Transverse colon (tissue), 4 donors: ENCODE measurements at regions not wholly inside any gene's neighbourhood (a gene's known extent, or its start where the extent isn't known, plus 50 kb on each side); places are given as distances from the start of the nearest gene placed in this dataset.

Source experiments
- DNase-seq: peaks from one replicate; pipeline ENCODE4 v3.0.0-alpha.2; 2019
- H3K27ac ChIP-seq, 4 donors: fragments of 200-600 bp; sonication (generic); 2 replicates each; pipeline ENCODE4 v1.5.1; 2016 to 2018; ENCODE audit warnings: inconsistent platforms in 4 of 4
- H3K27me3 ChIP-seq: fragments of 200-600 bp; sonication (generic); 2 replicates; pipeline ENCODE4 v1.5.1; 2017; ENCODE audit warnings: inconsistent platforms
- H3K36me3 ChIP-seq, 4 donors: fragments of 200-600 bp; sonication (generic); 2 replicates each; pipeline ENCODE4 v1.5.1; 2017 to 2019; ENCODE audit warnings: inconsistent platforms in 4 of 4
- H3K4me1 ChIP-seq, 4 donors: fragments of 200-600 bp; sonication (generic); 2 replicates each; pipeline ENCODE4 v1.5.1; 2017 to 2020; ENCODE audit warnings: inconsistent platforms in 4 of 4
- H3K4me3 ChIP-seq, 4 donors: fragments of 200-600 bp; sonication (generic); 1 replicate in 1 of 4; 2 replicates in 3 of 4; pipeline versions ENCODE4 v1.5.1 to v1.6.1; 2017 to 2019; ENCODE audit warnings: inconsistent platforms in 4 of 4
- H3K9me3 ChIP-seq, 2 donors: fragments of 200-600 bp; sonication (generic); 2 replicates each; pipeline ENCODE4 v1.5.1; 2017 to 2019; ENCODE audit warnings: inconsistent platforms in 2 of 2
- EP300 ChIP-seq: sonication (generic); formaldehyde crosslinking; IDR thresholded peaks from one replicate; pipeline ENCODE4 v1.6.1; 2017; ENCODE audit warnings: antibody characterized with exemption, low read depth
- POLR2A ChIP-seq: fragments of 450-650 bp; IDR thresholded peaks from one replicate; pipeline ENCODE4 v1.6.1; 2016; ENCODE audit warnings: antibody characterized with exemption, mild to moderate bottlenecking, moderate library complexity
- POLR2AphosphoS5 ChIP-seq, 3 donors: sonication (generic); formaldehyde crosslinking; IDR thresholded peaks; one replicate each; pipeline ENCODE4 v1.6.1; 2016; ENCODE audit warnings: antibody characterized with exemption in 3 of 3
- WGBS, 2 donors: methylation state at CpG; one replicate each; pipeline ENCODE4 v1.1.5; 2018; ENCODE audit warnings: low coverage in 1 of 2; 5-methylcytosine and 5-hydroxymethylcytosine counted together
- in situ Hi-C, 4 donors: fragments of 200-750 bp; cut with MboI; loops; one replicate each; pipeline versions ENCODE4 v1.15.0 to v1.15.1; 2017; ENCODE audit warnings: low sequenced_read_pairs in 3 of 4, low pct_ligation_motif_present in 1 of 4, low pct_unique_long_range_greater_than_20kb in 1 of 4
- intact Hi-C: fragments of 100-400 bp; cut with DNase I; formaldehyde crosslinking; loops from one replicate; pipeline ENCODE4 v1.15.1; 2023; ENCODE audit warnings: low total_unique reads
- TF ChIP-seq, protein P1 (sequence below), 5 experiments: fragments of 200-600 bp in 3 of 5; fragments of 450-650 bp in 2 of 5; sonication (generic) in 3 of 5; IDR thresholded peaks; 1 replicate in 2 of 5; 2 replicates in 3 of 5; pipeline ENCODE4 v1.5.1; 2016 to 2017; ENCODE audit warnings: antibody characterized with exemption in 5 of 5, inconsistent platforms in 3 of 5, mild to moderate bottlenecking in 2 of 5, moderate library complexity in 1 of 5

DNA sequence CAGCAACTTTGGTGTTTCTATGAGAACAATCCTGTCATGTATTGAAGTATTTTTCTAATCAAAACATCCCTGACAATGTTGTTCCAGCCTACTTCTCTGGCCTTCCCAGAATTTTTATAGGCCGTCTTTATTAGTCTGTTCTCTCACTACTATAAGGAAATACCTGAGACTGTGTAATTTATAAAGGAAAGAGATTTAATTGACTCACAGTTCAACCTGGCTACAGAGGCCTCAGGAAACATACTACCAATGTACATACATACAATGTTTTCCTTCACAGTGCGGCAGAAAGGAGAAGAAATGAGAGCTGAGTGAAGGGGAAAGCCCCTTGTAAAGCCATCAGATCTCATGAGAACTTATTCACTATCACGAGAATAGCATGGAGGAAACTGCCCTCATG, 484.7 kb upstream of the PODXL start:
- WGBS, 2 donors: 49 to 81% methylated on average over 3 of the region's 3 CpGs
- no peaks in the 10 kb centered on the region for H3K27me3 ChIP-seq
- DNase-seq: no peak

DNA sequence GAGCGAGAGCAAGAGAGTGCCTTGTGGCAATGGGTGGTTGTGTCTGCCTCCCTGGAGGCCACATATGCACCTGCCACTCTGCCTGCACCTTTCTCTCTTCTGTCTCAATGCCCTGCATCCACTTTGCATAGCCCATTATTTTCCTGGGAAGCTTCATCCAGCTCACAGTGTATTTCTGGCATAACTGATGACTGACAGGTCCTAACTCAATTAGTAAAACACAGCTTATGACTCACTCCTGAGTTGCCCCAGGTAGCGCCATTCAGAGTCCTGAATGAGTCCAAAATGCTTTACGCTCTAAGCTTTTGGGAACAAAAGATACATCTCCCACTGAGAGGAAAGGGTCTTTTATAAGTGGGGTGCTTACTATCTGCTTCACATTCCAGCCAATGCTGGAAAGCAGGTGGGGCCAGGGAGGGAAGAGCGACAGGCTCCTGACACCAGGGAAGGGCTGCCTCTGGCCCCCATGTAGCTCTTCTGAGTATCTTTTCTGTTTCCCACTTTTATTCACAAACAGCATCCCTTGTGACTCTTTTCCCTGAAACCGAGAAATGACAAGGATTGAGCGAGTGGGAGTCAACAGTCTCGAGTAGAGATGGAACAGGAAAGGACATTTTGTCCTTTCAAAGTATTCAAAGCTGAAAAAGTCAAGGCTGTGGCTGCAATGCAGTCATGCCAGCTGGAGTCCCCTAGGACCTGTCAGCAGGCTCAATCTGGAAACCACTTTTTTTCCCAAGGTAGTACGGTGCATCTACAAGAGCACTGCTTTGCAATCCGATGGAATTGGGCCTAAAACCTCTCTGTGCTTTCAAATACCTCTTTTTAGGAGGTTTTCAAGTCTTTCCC, 479.3 kb upstream of the PODXL start:
- intact Hi-C loops: no loop called here
- no peak overlapping the region for H3K4me3 ChIP-seq
- TF ChIP-seq EP300: no peak
- DNase-seq: no peak
- H3K9me3 ChIP-seq: no peaks in the 10 kb centered on the region
- no peaks in the 10 kb centered on the region for H3K36me3 ChIP-seq
- in situ Hi-C loops: no loop called here
- no peak overlapping the region for H3K27ac ChIP-seq
- H3K4me1 ChIP-seq: peaks cover 0 to 3% (median 0%) of the 10 kb centered on the region in 4 donors
- no peaks in the 10 kb centered on the region for H3K27me3 ChIP-seq
- 83 to 85% methylated on average over 5 to 9 of the region's 9 CpGs for WGBS, 2 donors

More for the DNA sequence above, 484.7 kb upstream of the PODXL start:
- no peaks in the 10 kb centered on the region for H3K36me3 ChIP-seq
- H3K4me1 ChIP-seq: no peaks in the 10 kb centered on the region
- H3K9me3 ChIP-seq: peaks cover 0 to 4% of the 10 kb centered on the region in 2 donors
- in situ Hi-C loops: no loop called here
- H3K27ac ChIP-seq: no peak overlapping the region
- intact Hi-C loops: no loop called here
- H3K4me3 ChIP-seq: no peak overlapping the region
- TF ChIP-seq POLR2A: no peak
- TF ChIP-seq POLR2AphosphoS5 (IDR thresholded peaks at IDR 0.05): no peak
- TF ChIP-seq EP300: no peak
- TF ChIP-seq, protein P1, sequence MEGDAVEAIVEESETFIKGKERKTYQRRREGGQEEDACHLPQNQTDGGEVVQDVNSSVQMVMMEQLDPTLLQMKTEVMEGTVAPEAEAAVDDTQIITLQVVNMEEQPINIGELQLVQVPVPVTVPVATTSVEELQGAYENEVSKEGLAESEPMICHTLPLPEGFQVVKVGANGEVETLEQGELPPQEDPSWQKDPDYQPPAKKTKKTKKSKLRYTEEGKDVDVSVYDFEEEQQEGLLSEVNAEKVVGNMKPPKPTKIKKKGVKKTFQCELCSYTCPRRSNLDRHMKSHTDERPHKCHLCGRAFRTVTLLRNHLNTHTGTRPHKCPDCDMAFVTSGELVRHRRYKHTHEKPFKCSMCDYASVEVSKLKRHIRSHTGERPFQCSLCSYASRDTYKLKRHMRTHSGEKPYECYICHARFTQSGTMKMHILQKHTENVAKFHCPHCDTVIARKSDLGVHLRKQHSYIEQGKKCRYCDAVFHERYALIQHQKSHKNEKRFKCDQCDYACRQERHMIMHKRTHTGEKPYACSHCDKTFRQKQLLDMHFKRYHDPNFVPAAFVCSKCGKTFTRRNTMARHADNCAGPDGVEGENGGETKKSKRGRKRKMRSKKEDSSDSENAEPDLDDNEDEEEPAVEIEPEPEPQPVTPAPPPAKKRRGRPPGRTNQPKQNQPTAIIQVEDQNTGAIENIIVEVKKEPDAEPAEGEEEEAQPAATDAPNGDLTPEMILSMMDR (IDR thresholded peaks at IDR 0.05): no peak

DNA sequence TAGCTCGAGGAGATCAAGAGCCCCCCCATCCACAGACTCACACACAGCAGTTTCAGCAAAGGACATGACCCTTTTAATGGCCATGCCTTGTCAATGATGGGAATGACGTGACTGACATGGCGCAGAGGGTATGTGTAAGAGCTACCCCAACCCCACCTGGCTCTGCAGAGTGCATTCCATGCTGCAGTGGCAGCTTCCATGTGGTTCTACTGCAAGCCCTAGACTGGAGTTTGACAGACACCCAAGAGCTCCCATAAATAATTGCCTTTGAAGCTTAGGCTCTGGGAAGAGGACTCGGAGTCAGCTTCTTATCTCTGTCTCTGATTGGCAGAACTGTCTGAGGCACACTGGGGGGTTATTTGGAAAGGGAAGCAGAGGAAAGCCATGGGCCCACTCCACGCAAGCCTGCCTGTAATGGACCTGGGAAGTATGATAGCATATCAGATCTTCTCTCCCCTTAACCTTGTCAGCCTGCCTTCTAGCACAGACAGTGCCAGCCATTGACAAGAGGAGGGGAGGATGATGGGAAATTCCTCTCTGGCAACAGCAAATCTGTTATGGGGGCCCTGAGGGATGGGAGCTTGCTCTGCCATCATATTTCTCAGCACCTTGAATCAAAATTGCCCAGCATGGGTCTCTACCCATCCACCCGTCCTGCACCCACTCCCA, 478.5 kb upstream of the PODXL start:
- TF ChIP-seq EP300 (no peak), POLR2A (no peak), POLR2AphosphoS5 (IDR thresholded peaks at IDR 0.05) (no peak)
- TF ChIP-seq, protein P1 (IDR thresholded peaks at IDR 0.05): no peak
- no peaks in the 10 kb centered on the region for H3K9me3 ChIP-seq
- DNase-seq: no peak
- no peak overlapping the region for H3K27ac ChIP-seq
- WGBS, 2 donors: 72 to 87% methylated on average over 4 to 6 of the region's 6 CpGs
- H3K36me3 ChIP-seq: no peaks in the 10 kb centered on the region
- H3K27me3 ChIP-seq: no peaks in the 10 kb centered on the region
- in situ Hi-C loops (no loop called here), intact Hi-C loops (no loop called here)
- peaks cover 0 to 12% (median 0%) of the 10 kb centered on the region in 4 donors for H3K4me1 ChIP-seq
- no peak overlapping the region for H3K4me3 ChIP-seq

DNA sequence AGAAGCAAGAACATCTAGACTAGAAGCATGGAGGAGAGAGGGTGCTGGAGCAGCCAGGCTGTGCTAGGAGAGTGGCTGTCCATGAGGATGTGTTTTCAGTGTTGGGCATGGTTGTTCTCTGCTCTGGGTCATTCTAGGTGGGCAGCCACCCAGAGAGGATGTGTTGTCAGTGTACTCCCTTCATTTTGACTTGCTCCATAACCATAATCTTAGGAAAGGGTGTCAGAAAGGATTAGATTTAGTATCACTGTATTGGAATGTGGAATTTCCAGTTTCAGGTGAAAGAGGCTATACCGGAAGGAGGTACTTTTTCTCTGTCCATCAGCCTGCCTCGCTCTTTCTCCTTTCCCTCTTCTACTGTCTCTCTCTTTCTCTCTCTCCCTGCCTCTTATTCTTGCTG, 474.5 kb upstream of the PODXL start:
- 56 to 77% methylated on average over 2 of the region's 2 CpGs for WGBS, 2 donors
- no peaks in the 10 kb centered on the region for H3K27me3 ChIP-seq
- intact Hi-C loops: no loop called here

More for the DNA sequence above, 474.5 kb upstream of the PODXL start:
- no peaks in the 10 kb centered on the region for H3K9me3 ChIP-seq
- DNase-seq: no peak
- no peaks in the 10 kb centered on the region for H3K36me3 ChIP-seq
- in situ Hi-C loops: no loop called here
- H3K27ac ChIP-seq: no peak overlapping the region
- peaks cover 0 to 15% (median 0%) of the 10 kb centered on the region in 4 donors for H3K4me1 ChIP-seq
- H3K4me3 ChIP-seq: no peak overlapping the region
- TF ChIP-seq, protein P1 (IDR thresholded peaks at IDR 0.05): no peak
- TF ChIP-seq POLR2AphosphoS5 (IDR thresholded peaks at IDR 0.05): no peak
- TF ChIP-seq POLR2A: no peak
- no peak for TF ChIP-seq EP300
